ENCODE measurements at regions not wholly inside any gene's neighbourhood (a gene's known extent, or its start where the extent isn't known, plus 50 kb on each side); places are given as distances from the start of the nearest gene placed in this dataset.

GRCh38 chr16:79283578-79283977 lies 317.0 kb downstream of the MAF start (continued):
- TF ChIP-seq MLLT1 (IDR thresholded peaks at IDR 0.05) (no peak), ZNF589 (CRISPR knock-in tag; IDR thresholded peaks at IDR 0.05; ENCODE audit: low read depth) (no peak), PHB2 (IDR thresholded peaks at IDR 0.05; ENCODE audit: low read depth) (no peak), HDGF (IDR thresholded peaks at IDR 0.05) (no peak), ZNF274 (IDR thresholded peaks at IDR 0.05; ENCODE audit: borderline replicate concordance, low read depth, low read length) (no peak), ZFPM2 (CRISPR knock-in tag; IDR thresholded peaks at IDR 0.05) (no peak), ZNF696 (CRISPR knock-in tag; conservative IDR thresholded peaks at IDR 0.05) (no peak), MECOM (CRISPR knock-in tag; IDR thresholded peaks at IDR 0.05) (no peak), ZNF644 (tag; IDR thresholded peaks at IDR 0.05; ENCODE audit: low read depth) (no peak)
- TF ChIP-seq, protein P1, sequence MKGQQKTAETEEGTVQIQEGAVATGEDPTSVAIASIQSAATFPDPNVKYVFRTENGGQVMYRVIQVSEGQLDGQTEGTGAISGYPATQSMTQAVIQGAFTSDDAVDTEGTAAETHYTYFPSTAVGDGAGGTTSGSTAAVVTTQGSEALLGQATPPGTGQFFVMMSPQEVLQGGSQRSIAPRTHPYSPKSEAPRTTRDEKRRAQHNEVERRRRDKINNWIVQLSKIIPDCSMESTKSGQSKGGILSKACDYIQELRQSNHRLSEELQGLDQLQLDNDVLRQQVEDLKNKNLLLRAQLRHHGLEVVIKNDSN (CRISPR knock-in tag; IDR thresholded peaks at IDR 0.05) = no peak
- TF ChIP-seq, protein P2, sequence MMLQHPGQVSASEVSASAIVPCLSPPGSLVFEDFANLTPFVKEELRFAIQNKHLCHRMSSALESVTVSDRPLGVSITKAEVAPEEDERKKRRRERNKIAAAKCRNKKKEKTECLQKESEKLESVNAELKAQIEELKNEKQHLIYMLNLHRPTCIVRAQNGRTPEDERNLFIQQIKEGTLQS (IDR thresholded peaks at IDR 0.05) = no peak
- TF ChIP-seq, protein P2 (CRISPR knock-in tag; conservative IDR thresholded peaks at IDR 0.05) = no peak
- TF ChIP-seq, protein P3, sequence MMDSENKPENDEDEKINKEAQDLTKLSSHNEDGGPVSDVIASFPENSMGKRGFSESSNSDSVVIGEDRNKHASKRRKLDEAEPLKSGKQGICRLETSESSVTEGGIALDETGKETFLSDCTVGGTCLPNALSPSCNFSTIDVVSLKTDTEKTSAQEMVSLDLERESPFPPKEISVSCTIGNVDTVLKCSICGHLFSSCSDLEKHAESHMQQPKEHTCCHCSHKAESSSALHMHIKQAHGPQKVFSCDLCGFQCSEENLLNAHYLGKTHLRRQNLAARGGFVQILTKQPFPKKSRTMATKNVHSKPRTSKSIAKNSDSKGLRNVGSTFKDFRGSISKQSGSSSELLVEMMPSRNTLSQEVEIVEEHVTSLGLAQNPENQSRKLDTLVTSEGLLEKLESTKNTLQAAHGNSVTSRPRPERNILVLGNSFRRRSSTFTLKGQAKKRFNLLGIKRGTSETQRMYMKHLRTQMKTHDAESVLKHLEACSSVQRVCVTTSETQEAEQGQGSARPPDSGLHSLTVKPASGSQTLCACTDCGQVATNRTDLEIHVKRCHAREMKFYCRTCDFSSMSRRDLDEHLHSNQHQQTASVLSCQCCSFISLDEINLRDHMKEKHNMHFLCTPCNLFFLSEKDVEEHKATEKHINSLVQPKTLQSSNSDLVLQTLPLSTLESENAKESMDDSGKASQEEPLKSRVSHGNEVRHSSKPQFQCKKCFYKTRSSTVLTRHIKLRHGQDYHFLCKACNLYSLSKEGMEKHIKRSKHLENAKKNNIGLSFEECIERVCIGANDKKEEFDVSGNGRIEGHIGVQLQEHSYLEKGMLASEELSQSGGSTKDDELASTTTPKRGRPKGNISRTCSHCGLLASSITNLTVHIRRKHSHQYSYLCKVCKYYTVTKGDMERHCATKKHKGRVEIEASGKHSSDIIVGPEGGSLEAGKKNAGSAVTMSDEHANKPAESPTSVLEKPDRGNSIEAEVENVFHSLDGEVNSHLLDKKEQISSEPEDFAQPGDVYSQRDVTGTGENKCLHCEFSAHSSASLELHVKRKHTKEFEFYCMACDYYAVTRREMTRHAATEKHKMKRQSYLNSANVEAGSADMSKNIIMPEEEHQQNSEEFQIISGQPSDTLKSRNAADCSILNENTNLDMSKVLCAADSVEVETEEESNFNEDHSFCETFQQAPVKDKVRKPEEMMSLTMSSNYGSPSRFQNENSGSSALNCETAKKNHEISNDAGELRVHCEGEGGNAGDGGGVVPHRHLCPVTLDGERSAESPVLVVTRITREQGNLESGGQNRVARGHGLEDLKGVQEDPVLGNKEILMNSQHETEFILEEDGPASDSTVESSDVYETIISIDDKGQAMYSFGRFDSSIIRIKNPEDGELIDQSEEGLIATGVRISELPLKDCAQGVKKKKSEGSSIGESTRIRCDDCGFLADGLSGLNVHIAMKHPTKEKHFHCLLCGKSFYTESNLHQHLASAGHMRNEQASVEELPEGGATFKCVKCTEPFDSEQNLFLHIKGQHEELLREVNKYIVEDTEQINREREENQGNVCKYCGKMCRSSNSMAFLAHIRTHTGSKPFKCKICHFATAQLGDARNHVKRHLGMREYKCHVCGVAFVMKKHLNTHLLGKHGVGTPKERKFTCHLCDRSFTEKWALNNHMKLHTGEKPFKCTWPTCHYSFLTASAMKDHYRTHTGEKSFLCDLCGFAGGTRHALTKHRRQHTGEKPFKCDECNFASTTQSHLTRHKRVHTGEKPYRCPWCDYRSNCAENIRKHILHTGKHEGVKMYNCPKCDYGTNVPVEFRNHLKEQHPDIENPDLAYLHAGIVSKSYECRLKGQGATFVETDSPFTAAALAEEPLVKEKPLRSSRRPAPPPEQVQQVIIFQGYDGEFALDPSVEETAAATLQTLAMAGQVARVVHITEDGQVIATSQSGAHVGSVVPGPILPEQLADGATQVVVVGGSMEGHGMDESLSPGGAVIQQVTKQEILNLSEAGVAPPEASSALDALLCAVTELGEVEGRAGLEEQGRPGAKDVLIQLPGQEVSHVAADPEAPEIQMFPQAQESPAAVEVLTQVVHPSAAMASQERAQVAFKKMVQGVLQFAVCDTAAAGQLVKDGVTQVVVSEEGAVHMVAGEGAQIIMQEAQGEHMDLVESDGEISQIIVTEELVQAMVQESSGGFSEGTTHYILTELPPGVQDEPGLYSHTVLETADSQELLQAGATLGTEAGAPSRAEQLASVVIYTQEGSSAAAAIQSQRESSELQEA (IDR thresholded peaks at IDR 0.05; ENCODE audit: low read depth) = no peak
